Endodermal cell (in vitro differentiated cells): ENCODE measurements at regions not wholly inside any gene's neighbourhood (a gene's known extent, or its start where the extent isn't known, plus 50 kb on each side); places are given as distances from the start of the nearest gene placed in this dataset.

ENCODE experiments used
- DNase-seq: peaks from one replicate; pipeline ENCODE4 v3.0.0-alpha.2; 2017
- H3K27ac ChIP-seq: 2 replicates; pipeline ENCODE4 v1.5.1; 2013; ENCODE audit warnings: mild to moderate bottlenecking, low read depth, low read length, moderate library complexity
- H3K27me3 ChIP-seq: 2 replicates; pipeline ENCODE4 v1.6.1; 2013; ENCODE audit warnings: mild to moderate bottlenecking, low read length, moderate library complexity; ENCODE audit not compliant: insufficient read depth, control insufficient read depth, poor library complexity, severe bottlenecking
- H3K36me3 ChIP-seq: 2 replicates; pipeline ENCODE4 v1.7.0; 2013; ENCODE audit warnings: mild to moderate bottlenecking, low read length, moderate library complexity; ENCODE audit not compliant: control insufficient read depth, insufficient read depth
- H3K4me1 ChIP-seq: one replicate; pipeline ENCODE4 v1.7.0; 2013; ENCODE audit warnings: low read length; ENCODE audit not compliant: control insufficient read depth, insufficient read depth
- H3K4me3 ChIP-seq: 2 replicates; pipeline ENCODE4 v1.5.1; 2013; ENCODE audit warnings: mild to moderate bottlenecking, low read length, moderate library complexity
- H3K9ac ChIP-seq: 2 replicates; pipeline ENCODE4 v1.6.1; 2013; ENCODE audit warnings: mild to moderate bottlenecking, low read length, moderate library complexity; ENCODE audit not compliant: poor library complexity, severe bottlenecking; ENCODE audit errors: extremely low read depth
- H3K9me3 ChIP-seq: 2 replicates; pipeline ENCODE4 v1.6.1; 2013; ENCODE audit warnings: mild to moderate bottlenecking, low read length, moderate library complexity; ENCODE audit not compliant: control insufficient read depth
- H3K27ac Mint-ChIP-seq: 2 replicates; pipeline ENCODE4 v1.8.0; 2020; ENCODE audit warnings: mixed read lengths
- H3K27me3 Mint-ChIP-seq: 2 replicates; pipeline ENCODE4 v1.8.0; 2021; ENCODE audit warnings: mild to moderate bottlenecking, mixed read lengths; ENCODE audit not compliant: insufficient read depth
- H3K36me3 Mint-ChIP-seq: 2 replicates; pipeline ENCODE4 v1.8.0; 2020; ENCODE audit warnings: low read depth, mixed read lengths
- H3K4me1 Mint-ChIP-seq: 2 replicates; pipeline ENCODE4 v1.8.0; 2020; ENCODE audit warnings: mixed read lengths
- H3K4me3 Mint-ChIP-seq: 2 replicates; pipeline ENCODE4 v1.8.0; 2020; ENCODE audit warnings: mild to moderate bottlenecking, moderate library complexity, mixed read lengths
- H3K9me3 Mint-ChIP-seq: 2 replicates; pipeline ENCODE4 v1.8.0; 2020; ENCODE audit warnings: mild to moderate bottlenecking, mixed read lengths
- CTCF ChIP-seq: fragments of 200-600 bp; sonication (generic); conservative IDR thresholded peaks from 2 replicates; pipeline ENCODE4 v1.5.0; 2021; ENCODE audit warnings: antibody characterized with exemption, mild to moderate bottlenecking
- whole genome bisulfite sequencing, 2 experiments: methylation state at CpG; one replicate each; pipeline versions ENCODE4 v1.1.5 to v1.1.7; 2013; ENCODE audit warnings: missing lambda C conversion rate in 2 of 2, mixed read lengths in 1 of 2; ENCODE audit not compliant: insufficient coverage in 1 of 2, insufficient read length in 1 of 2; 5-methylcytosine and 5-hydroxymethylcytosine counted together

GRCh38 chr10:108982159-108982558, 941.2 kb downstream of the XPNPEP1 start:
- no peak overlapping the region for H3K4me3 Mint-ChIP-seq
- H3K4me1 ChIP-seq, result no peaks in the 10 kb centered on the region
- H3K9ac ChIP-seq, result no peak overlapping the region
- peaks cover 2% of the 10 kb centered on the region for H3K4me1 Mint-ChIP-seq
- no peaks in the 10 kb centered on the region for H3K27me3 Mint-ChIP-seq
- no peak for DNase-seq
- H3K27ac ChIP-seq, result no peak overlapping the region
- WGBS, 2 experiments, result 70% methylated on average over 2 of the region's 2 CpGs; no CpG with 5 or more reads in 1 of the 2 experiments
- H3K36me3 ChIP-seq, result no peaks in the 10 kb centered on the region
- TF ChIP-seq CTCF, result no peak
- H3K36me3 Mint-ChIP-seq, result no peaks in the 10 kb centered on the region
- H3K4me3 ChIP-seq, result no peak overlapping the region
- H3K27ac Mint-ChIP-seq, result no peak overlapping the region
- H3K27me3 ChIP-seq, result no peaks in the 10 kb centered on the region
- H3K9me3 Mint-ChIP-seq, result peaks cover 8% of the 10 kb centered on the region
- H3K9me3 ChIP-seq, result peaks cover 76% of the 10 kb centered on the region

- H3K27me3 Mint-ChIP-seq, result no peaks in the 10 kb centered on the region
- Histone ChIP-seq H3K9me3 (peaks cover 79% of the 10 kb centered on the region), H3K9ac (no peak overlapping the region), H3K36me3 (no peaks in the 10 kb centered on the region), H3K4me1 (no peaks in the 10 kb centered on the region), H3K27ac (no peak overlapping the region), H3K27me3 (no peaks in the 10 kb centered on the region), H3K4me3 (no peak overlapping the region)
- peaks cover 2% of the 10 kb centered on the region for H3K4me1 Mint-ChIP-seq
- H3K4me3 Mint-ChIP-seq, result no peak overlapping the region
- DNase-seq, result no peak
- H3K9me3 Mint-ChIP-seq, result peaks cover 13% of the 10 kb centered on the region
- TF ChIP-seq CTCF, result no peak
- H3K36me3 Mint-ChIP-seq, result no peaks in the 10 kb centered on the region
- no peak overlapping the region for H3K27ac Mint-ChIP-seq
Observed at GRCh38 chr10:108980869-108981268, 942.4 kb downstream of the XPNPEP1 start.

- no peak for TF ChIP-seq CTCF
- Histone ChIP-seq H3K9me3 (peaks cover 77% of the 10 kb centered on the region), H3K4me1 (no peaks in the 10 kb centered on the region), H3K9ac (no peak overlapping the region), H3K4me3 (no peak overlapping the region), H3K36me3 (no peaks in the 10 kb centered on the region), H3K27ac (no peak overlapping the region), H3K27me3 (no peaks in the 10 kb centered on the region)
- DNase-seq, result no peak
- Mint-ChIP-seq H3K27me3 (no peaks in the 10 kb centered on the region), H3K4me3 (no peak overlapping the region), H3K27ac (no peak overlapping the region), H3K36me3 (no peaks in the 10 kb centered on the region), H3K4me1 (no peaks in the 10 kb centered on the region), H3K9me3 (peaks cover 13% of the 10 kb centered on the region)
- 75 to 76% methylated on average over 1 to 3 of the region's 3 CpGs for WGBS, 2 experiments
Observed at GRCh38 chr10:108975459-108976058, 947.8 kb downstream of the XPNPEP1 start.
